Fibroblast of villous mesenchyme (primary cell): ENCODE measurements at regions not wholly inside any gene's neighbourhood (a gene's known extent, or its start where the extent isn't known, plus 50 kb on each side); places are given as distances from the start of the nearest gene placed in this dataset.

ENCODE experiments used
- DNase-seq: peaks from one replicate; pipeline ENCODE4 v3.0.0-alpha.2; 2010; ENCODE audit warnings: low read depth
- H3K4me3 ChIP-seq: 2 replicates; pipeline ENCODE4 v1.5.1; 2011; ENCODE audit warnings: low read depth, mild to moderate bottlenecking, low read length
- TF ChIP-seq, protein P1 (sequence below): IDR thresholded peaks from 2 replicates; pipeline ENCODE4 v1.5.1; 2012; ENCODE audit warnings: low read depth, mild to moderate bottlenecking, low read length; ENCODE audit not compliant: insufficient read depth

DNA sequence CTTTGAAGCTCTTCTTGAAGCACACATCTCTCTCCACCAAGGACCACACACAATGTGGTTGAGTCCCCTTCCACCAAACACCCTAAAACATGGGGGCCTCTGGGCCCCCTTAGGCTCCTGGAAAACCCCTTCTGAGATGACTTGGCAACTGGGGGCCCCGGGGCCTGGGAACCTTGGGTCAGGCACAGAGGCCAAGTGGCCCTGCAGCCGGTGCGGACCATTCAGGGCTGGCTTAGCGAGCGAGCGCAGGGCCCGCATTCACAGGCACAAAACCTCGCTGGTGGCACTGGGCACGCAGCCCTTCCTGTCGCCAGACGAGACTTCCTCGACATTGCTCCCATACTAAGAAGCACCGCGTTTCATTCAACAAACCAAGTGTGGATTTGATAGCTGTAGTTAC, 111.2 kb upstream of the ID2 start:
- H3K4me3 ChIP-seq: no peak overlapping the region
- TF ChIP-seq, protein P1, sequence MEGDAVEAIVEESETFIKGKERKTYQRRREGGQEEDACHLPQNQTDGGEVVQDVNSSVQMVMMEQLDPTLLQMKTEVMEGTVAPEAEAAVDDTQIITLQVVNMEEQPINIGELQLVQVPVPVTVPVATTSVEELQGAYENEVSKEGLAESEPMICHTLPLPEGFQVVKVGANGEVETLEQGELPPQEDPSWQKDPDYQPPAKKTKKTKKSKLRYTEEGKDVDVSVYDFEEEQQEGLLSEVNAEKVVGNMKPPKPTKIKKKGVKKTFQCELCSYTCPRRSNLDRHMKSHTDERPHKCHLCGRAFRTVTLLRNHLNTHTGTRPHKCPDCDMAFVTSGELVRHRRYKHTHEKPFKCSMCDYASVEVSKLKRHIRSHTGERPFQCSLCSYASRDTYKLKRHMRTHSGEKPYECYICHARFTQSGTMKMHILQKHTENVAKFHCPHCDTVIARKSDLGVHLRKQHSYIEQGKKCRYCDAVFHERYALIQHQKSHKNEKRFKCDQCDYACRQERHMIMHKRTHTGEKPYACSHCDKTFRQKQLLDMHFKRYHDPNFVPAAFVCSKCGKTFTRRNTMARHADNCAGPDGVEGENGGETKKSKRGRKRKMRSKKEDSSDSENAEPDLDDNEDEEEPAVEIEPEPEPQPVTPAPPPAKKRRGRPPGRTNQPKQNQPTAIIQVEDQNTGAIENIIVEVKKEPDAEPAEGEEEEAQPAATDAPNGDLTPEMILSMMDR: no peak
- DNase-seq: no peak

DNA sequence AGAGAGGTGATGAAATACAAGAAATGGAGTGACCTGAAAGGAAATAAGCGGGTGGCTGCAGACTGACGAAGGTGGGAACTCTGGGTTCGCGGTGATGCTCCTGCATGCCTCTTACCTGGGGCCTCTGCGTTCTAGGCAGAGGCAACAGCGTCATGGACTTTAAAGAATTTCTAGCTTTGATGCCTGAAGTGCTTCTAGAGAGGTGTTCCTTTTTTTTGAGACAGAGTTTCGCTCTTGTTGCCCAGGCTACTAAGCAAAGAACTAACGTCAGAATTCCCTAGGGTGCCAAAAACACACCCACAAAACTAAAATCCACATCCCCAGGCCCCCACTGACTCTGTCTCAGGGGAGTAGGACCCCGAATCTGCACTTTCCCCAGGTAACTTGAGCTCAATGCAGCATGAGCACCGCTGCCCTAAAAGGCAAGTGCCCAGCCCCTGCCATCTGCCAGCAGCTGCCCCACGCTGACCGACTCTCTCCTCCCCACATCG, 110.5 kb upstream of the ID2 start:
- TF ChIP-seq, protein P1: no peak
- no peak overlapping the region for H3K4me3 ChIP-seq
- no peak for DNase-seq

DNA sequence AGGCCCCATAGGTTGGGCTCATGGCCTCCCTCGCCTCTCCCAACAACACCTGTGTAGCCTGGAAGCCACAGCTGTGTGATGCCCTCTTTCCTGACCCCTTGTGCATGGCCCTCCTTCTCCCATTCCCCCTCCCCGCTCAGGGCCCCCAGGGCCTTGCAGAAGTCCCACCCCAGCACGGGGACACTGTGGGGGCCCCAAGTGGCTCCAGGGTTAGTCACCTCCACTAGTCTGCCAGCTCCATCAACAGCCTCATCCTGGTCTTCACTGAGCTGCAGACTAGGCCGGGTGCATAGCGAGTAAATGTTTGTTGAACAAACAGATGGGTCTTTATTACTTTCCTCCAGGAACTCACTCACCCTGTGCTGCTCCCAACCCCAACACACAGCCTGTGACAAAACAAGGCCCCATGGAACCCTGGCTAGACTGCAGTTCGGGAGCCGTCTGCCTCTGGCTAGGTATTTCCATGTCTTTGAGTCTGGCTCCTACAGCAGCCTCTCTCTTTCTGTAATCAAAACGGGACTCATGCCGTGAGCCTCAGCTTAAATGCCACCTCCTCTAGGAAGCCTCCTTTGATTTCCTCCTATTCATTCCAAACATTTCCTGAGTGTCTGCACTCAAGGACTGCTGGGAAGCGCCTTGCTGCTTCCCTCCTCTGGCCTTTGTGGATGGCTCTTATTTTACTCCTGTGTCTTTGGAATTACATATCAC, 109.9 kb upstream of the ID2 start:
- no peak overlapping the region for H3K4me3 ChIP-seq
- TF ChIP-seq, protein P1: no peak
- no peak for DNase-seq

DNA sequence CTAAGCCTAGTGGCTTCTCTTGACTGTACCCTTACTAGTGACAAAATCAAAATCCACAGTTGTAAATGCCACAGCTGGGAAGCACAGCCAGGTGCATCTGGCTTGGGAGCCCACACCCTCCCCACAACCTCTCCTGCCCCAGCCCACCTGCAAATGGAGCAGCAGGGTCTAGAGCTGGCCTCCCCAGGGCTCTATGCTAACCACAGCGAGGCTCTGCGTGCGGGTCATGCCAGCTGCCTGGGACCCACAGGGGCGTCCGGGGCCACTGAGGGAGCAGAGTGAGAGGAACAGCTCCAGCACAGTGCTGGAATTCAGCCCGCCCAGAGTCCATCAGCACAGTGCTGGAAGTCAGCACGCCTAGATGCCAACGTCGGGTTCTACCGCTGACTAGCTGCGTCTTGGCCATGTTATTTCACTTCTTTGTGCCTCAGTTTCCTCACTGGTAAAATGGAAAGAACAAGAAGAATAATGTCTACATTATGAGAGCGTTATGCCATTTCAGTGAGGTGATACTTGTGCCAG, 109.1 kb upstream of the ID2 start:
- no peak for DNase-seq
- TF ChIP-seq, protein P1: no peak
- no peak overlapping the region for H3K4me3 ChIP-seq

DNA sequence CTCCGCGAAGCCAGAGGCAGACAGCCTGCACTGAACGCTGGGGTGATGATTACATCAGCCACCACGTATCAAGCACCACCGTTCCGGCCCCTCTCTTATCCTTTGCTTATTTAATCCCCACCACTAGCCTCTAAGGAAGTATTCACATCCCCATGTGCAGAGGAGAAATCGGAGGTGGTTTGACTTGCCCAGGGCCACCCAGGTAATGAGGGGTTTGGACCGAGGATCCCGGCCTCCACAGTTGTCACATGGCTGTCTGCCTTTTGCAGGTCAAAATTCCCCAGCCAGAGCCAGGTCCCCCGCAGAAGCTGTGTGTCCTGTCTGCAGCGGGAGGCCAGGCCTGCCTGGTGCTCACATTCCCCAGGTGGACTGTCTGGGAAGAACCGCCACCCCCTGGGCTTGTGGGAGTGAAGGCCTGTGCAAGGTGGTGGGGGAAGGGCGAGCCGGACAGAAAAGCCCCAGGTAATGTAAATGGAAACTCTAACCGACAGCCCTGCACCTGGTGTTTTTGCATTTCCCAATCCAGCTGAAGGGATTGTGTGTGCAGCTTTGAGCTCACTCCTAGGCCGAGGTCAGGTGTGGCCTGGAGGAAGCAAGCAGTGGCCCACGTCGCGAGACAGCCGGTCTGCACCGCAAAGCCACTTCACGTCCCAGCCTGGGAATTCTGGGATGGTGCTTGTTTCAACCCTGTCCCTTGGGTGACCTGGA, 108.5 kb upstream of the ID2 start:
- no peak overlapping the region for H3K4me3 ChIP-seq
- DNase-seq: no peak
- TF ChIP-seq, protein P1: no peak

DNA sequence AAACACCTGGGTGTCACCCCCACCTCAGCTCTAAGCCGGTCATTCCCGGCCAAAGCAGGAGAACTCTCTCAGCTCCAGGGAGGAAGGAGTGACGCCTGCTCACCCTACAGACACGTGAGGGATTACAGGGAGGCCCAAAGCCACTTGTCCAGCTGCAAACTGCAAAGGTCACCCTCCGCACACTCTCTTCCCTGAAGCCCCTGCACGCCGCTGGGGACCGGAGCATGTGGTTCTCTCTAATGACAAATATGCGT, 108.0 kb upstream of the ID2 start:
- DNase-seq: no peak
- TF ChIP-seq, protein P1: no peak
- no peak overlapping the region for H3K4me3 ChIP-seq
